Activated naive CD8-positive, alpha-beta T cell treated with anti-CD3 and anti-CD28 coated beads, Interleukin-2, amount 10 ng/mL, durations not matched to agents 7 days and 5 days (primary cell): ENCODE measurements at regions not wholly inside any gene's neighbourhood (a gene's known extent, or its start where the extent isn't known, plus 50 kb on each side); places are given as distances from the start of the nearest gene placed in this dataset.
A peak's percentile ranks its signal among the peaks of the same experiment; 100 is the strongest.
"Not testable (repeated sequence)": the region's sequence is repeated elsewhere in the genome, so short reads cannot be mapped to it uniquely, and the experiment has no call there.

Experiments used
- ATAC-seq: fragments of 150-1000 bp; cut with Tn5 transposase; one replicate; pipeline ENCODE4 v1.10.0; 2021; ENCODE audit warnings: low read depth, moderate library complexity
- POLR2A ChIA-PET: fragments of 350-600 bp; sonication (Branson Sonifier 250); formaldehyde crosslinking; loops from one replicate; lab custom pipeline; 2021; ENCODE audit warnings: antibody characterized with exemption; lab: Charles Lee
- DNase-seq: peaks from one replicate; pipeline ENCODE4 v3.0.0; 2021
- H3K27ac Mint-ChIP-seq: one replicate; pipeline ENCODE4 v1.8.0; 2022; ENCODE audit warnings: mild to moderate bottlenecking, mixed read lengths
- H3K27me3 Mint-ChIP-seq: one replicate; pipeline ENCODE4 v1.8.0; 2022; ENCODE audit warnings: mild to moderate bottlenecking, moderate library complexity, mixed read lengths
- H3K36me3 Mint-ChIP-seq: one replicate; pipeline ENCODE4 v1.8.0; 2021; ENCODE audit warnings: mild to moderate bottlenecking, mixed read lengths
- H3K4me1 Mint-ChIP-seq: one replicate; pipeline ENCODE4 v1.8.0; 2021; ENCODE audit warnings: mixed read lengths
- H3K4me3 Mint-ChIP-seq: one replicate; pipeline ENCODE4 v1.8.0; 2022; ENCODE audit warnings: mild to moderate bottlenecking, moderate library complexity, mixed read lengths
- H3K9me3 Mint-ChIP-seq: one replicate; pipeline ENCODE4 v1.8.0; 2021; ENCODE audit warnings: mixed read lengths

DNA sequence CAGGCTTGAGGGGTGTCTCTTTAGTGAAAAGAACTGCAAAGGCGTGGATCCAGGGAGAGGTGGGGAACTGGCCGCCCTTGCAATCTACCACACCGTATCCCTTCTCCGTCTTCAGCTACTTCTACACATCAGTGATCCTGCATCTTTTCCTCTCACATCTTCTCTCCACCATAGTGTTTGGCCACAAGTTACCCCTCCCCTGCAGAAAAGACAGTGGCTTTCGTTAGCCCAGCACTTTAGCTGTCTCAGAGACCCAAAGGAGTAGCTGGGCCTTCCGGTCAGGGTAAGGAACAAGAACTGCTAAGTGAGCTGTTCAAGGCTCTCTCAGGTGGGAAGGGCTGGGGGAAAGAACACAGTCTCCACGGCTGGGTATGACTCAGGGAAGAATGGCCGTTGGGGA, 158.4 kb downstream of the NDUFA12 start:
- H3K27ac Mint-ChIP-seq = no peak overlapping the region
- H3K9me3 Mint-ChIP-seq = no peaks in the 10 kb centered on the region
- H3K4me3 Mint-ChIP-seq = no peak overlapping the region
- no peak for ATAC-seq
- H3K4me1 Mint-ChIP-seq = no peaks in the 10 kb centered on the region
- no peak for DNase-seq
- peaks cover 6% of the 10 kb centered on the region for H3K27me3 Mint-ChIP-seq
- H3K36me3 Mint-ChIP-seq = no peaks in the 10 kb centered on the region
- POLR2A ChIA-PET = no interaction called here

- no peaks in the 10 kb centered on the region for H3K4me1 Mint-ChIP-seq
- H3K36me3 Mint-ChIP-seq = no peaks in the 10 kb centered on the region
- peaks cover 6% of the 10 kb centered on the region for H3K27me3 Mint-ChIP-seq
These were observed 159.0 kb downstream of the NDUFA12 start for GRCh38 chr12:94844452-94844851.

DNA sequence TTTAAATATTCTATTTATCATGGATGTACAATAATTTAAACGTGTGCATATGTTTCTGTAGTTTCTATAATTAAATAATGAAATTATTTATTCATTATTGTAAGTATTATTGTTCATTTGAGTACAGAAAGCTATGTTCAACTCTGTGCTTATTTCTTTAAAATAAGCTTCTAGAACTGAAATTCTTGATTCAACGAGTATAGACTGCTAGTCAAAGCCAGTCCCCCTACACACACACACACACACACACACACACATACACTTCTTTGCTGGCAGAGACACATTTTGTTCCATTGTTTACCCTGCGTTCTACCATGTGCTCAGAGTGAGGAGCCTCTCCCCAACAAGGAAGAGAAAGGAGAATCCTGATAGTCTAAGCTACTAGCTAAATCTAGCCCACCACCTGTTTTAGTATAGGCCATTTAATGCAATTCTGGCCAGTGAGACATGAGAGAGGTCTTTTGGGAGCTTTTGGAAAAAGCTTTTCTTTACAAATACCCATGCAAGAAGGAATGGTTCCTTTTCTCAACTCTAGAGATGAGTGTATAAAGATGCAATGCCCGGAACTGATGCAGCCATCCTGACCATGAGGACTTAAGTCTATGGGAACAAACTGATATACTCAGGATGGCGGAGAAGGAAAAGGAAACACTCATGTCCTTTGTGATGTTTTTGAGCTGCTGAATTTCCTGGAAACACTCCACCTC, 161.4 kb downstream of the NDUFA12 start:
- DNase-seq (no peak), ATAC-seq (no peak)
- Mint-ChIP-seq H3K4me3 (no peak overlapping the region), H3K27ac (no peak overlapping the region), H3K27me3 (peaks cover 4% of the 10 kb centered on the region), H3K36me3 (no peaks in the 10 kb centered on the region), H3K9me3 (no peaks in the 10 kb centered on the region), H3K4me1 (no peaks in the 10 kb centered on the region)
- POLR2A ChIA-PET = no interaction called here

More at GRCh38 chr12:94844452-94844851, 159.0 kb downstream of the NDUFA12 start:
- no peak overlapping the region for H3K4me3 Mint-ChIP-seq
- DNase-seq (no peak), ATAC-seq (no peak)
- POLR2A ChIA-PET = no interaction called here
- no peaks in the 10 kb centered on the region for H3K9me3 Mint-ChIP-seq
- no peak overlapping the region for H3K27ac Mint-ChIP-seq

- H3K4me3 Mint-ChIP-seq = no peak overlapping the region
- H3K36me3 Mint-ChIP-seq = no peaks in the 10 kb centered on the region
- POLR2A ChIA-PET = no interaction called here
These were observed 162.3 kb downstream of the NDUFA12 start for GRCh38 chr12:94841177-94841576.

DNA sequence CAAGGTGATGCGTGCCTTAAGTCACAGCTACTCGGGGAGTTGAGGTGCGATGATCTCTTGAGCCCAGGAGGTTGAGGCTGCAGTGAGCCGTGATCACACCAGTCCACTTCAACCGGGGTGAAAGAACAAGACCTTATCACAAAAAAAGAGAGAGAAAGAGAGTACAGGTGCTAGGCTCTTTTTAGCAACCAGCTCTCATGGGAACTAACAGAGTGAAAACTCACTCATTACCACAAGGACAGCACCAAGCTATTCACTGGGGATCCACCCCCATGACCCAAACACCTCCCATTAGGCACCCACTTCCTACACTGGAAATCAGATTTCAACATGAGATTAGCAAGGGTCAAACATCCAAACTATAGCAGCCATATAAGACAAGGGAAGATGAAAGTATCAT, 164.2 kb downstream of the NDUFA12 start:
- DNase-seq (no peak), ATAC-seq (no peak)
- Mint-ChIP-seq H3K36me3 (no peaks in the 10 kb centered on the region), H3K27ac (no peak overlapping the region), H3K9me3 (no peaks in the 10 kb centered on the region), H3K4me3 (no peak overlapping the region), H3K27me3 (no peaks in the 10 kb centered on the region), H3K4me1 (no peaks in the 10 kb centered on the region)
- POLR2A ChIA-PET = no interaction called here

More at GRCh38 chr12:94841177-94841576, 162.3 kb downstream of the NDUFA12 start:
- no peaks in the 10 kb centered on the region for H3K9me3 Mint-ChIP-seq
- no peaks in the 10 kb centered on the region for H3K4me1 Mint-ChIP-seq
- H3K27me3 Mint-ChIP-seq = peaks cover 4% of the 10 kb centered on the region
- DNase-seq = no peak
- no peak for ATAC-seq
- no peak overlapping the region for H3K27ac Mint-ChIP-seq

- H3K9me3 Mint-ChIP-seq, H3K27me3 Mint-ChIP-seq, H3K27ac Mint-ChIP-seq, H3K4me3 Mint-ChIP-seq, H3K4me1 Mint-ChIP-seq, POLR2A ChIA-PET, H3K36me3 Mint-ChIP-seq, ATAC-seq, DNase-seq: not testable (repeated sequence)
These were observed 166.4 kb downstream of the NDUFA12 start for GRCh38 chr12:94836952-94837670.

GRCh38 chr12:94834036-94834625, 169.4 kb downstream of the NDUFA12 start:
- no peak for DNase-seq
- H3K4me1 Mint-ChIP-seq = peaks cover 11% of the 10 kb centered on the region
- no peak overlapping the region for H3K27ac Mint-ChIP-seq
- no peak overlapping the region for H3K4me3 Mint-ChIP-seq
- no peaks in the 10 kb centered on the region for H3K27me3 Mint-ChIP-seq
- no peak for ATAC-seq
- H3K36me3 Mint-ChIP-seq = no peaks in the 10 kb centered on the region
- POLR2A ChIA-PET = no interaction called here
- H3K9me3 Mint-ChIP-seq = no peaks in the 10 kb centered on the region

GRCh38 chr12:94832780-94833681, 170.5 kb downstream of the NDUFA12 start:
- no peaks in the 10 kb centered on the region for H3K27me3 Mint-ChIP-seq
- POLR2A ChIA-PET = no interaction called here

DNA sequence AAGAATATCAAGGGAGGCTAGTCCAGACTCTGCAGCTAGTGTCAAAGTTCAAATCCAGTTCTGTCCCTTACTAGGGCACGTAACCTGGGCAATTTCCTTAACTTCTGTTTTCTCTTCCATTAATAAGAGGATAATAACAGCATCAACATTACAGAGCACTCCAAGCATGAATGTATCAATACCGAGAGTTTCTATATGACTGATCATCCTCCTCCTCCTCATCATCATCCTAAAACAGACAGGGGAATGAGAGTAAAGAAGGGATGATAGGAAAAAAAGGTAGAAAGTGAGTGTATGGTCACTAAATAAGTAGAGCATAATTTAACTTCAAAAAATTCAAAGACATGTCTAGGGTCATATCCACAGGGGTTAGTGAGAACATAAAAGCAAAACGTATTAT, 171.4 kb downstream of the NDUFA12 start:
- ATAC-seq = no peak
- POLR2A ChIA-PET = no interaction called here
- no peak for DNase-seq

More at GRCh38 chr12:94832780-94833681, 170.5 kb downstream of the NDUFA12 start:
- Mint-ChIP-seq H3K4me1 (peaks cover 11% of the 10 kb centered on the region), H3K36me3 (no peaks in the 10 kb centered on the region), H3K4me3 (no peak overlapping the region), H3K9me3 (peaks cover 1% of the 10 kb centered on the region), H3K27ac (no peak overlapping the region)
- no peak for ATAC-seq
- no peak for DNase-seq

GRCh38 chr12:94831081-94831751, 172.3 kb downstream of the NDUFA12 start:
- peaks cover 11% of the 10 kb centered on the region for H3K4me1 Mint-ChIP-seq
- DNase-seq = peak; percentile 44
- H3K27ac Mint-ChIP-seq = peak overlapping the region; percentile 45
- peaks cover 5% of the 10 kb centered on the region for H3K9me3 Mint-ChIP-seq
- ATAC-seq = peak; percentile 85
- no peaks in the 10 kb centered on the region for H3K36me3 Mint-ChIP-seq
- peak overlapping the region; percentile 48 for H3K4me3 Mint-ChIP-seq
- no peaks in the 10 kb centered on the region for H3K27me3 Mint-ChIP-seq
- POLR2A ChIA-PET = no interaction called here

More for the DNA sequence above, 171.4 kb downstream of the NDUFA12 start:
- no peaks in the 10 kb centered on the region for H3K27me3 Mint-ChIP-seq
- H3K4me3 Mint-ChIP-seq = no peak overlapping the region
- peaks cover 5% of the 10 kb centered on the region for H3K9me3 Mint-ChIP-seq
- no peak overlapping the region for H3K27ac Mint-ChIP-seq
- H3K36me3 Mint-ChIP-seq = no peaks in the 10 kb centered on the region
- peaks cover 11% of the 10 kb centered on the region for H3K4me1 Mint-ChIP-seq

- Mint-ChIP-seq H3K9me3 (peaks cover 5% of the 10 kb centered on the region), H3K27me3 (peaks cover 5% of the 10 kb centered on the region), H3K4me3 (no peak overlapping the region), H3K27ac (no peak overlapping the region), H3K4me1 (peaks cover 11% of the 10 kb centered on the region), H3K36me3 (no peaks in the 10 kb centered on the region)
- POLR2A ChIA-PET = interaction anchor here (0.6 kb wide), 1 partner anchor 225 kb away, joined by 8 read pairs; no protein-coding TSS in a partner anchor
- ATAC-seq (no peak), DNase-seq (no peak)
These were observed 173.9 kb downstream of the NDUFA12 start for GRCh38 chr12:94829552-94829951.

DNA sequence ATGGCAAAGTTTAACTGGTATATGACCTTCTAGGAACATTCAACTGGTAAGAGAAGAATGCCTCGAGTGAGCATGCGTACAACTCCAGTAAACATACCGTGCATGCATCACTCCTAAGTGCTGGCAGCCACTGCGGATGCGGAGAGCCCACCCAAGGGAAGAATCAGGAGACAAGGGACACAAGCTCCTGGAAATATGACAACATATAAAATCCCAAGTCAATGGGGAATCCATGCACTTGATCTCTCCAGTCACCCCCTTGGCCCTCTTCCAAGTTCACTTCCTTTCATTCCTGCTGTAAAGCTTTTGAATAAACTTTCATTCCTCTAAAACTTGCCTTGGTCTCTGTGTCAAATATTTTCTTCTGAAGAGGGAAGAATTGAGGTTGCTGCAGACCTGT, 168.7 kb upstream of the TMCC3 start:
- Mint-ChIP-seq H3K9me3 (peaks cover 8% of the 10 kb centered on the region), H3K4me3 (no peak overlapping the region), H3K36me3 (no peaks in the 10 kb centered on the region), H3K4me1 (no peaks in the 10 kb centered on the region), H3K27ac (no peak overlapping the region), H3K27me3 (peaks cover 9% of the 10 kb centered on the region)
- POLR2A ChIA-PET = no interaction called here
- DNase-seq = no peak
- no peak for ATAC-seq
